SH-SY5Y (cell line): ENCODE measurements at regions not wholly inside any gene's neighbourhood (a gene's known extent, or its start where the extent isn't known, plus 50 kb on each side); places are given as distances from the start of the nearest gene placed in this dataset.

Experiments used
- GATA2 ChIP-seq: IDR thresholded peaks from 2 replicates; pipeline ENCODE4 v1.6.1; 2011; ENCODE audit warnings: mild to moderate bottlenecking, low read depth, low read length
- GATA3 ChIP-seq: IDR thresholded peaks from 2 replicates; pipeline ENCODE4 v1.6.1; 2011; ENCODE audit warnings: low read depth, mild to moderate bottlenecking, low read length, moderate library complexity

GRCh38 chr2:145757503-145758246 lies 1237.8 kb upstream of the ZEB2 start:
- TF ChIP-seq GATA2: no peak
- no peak for TF ChIP-seq GATA3

DNA sequence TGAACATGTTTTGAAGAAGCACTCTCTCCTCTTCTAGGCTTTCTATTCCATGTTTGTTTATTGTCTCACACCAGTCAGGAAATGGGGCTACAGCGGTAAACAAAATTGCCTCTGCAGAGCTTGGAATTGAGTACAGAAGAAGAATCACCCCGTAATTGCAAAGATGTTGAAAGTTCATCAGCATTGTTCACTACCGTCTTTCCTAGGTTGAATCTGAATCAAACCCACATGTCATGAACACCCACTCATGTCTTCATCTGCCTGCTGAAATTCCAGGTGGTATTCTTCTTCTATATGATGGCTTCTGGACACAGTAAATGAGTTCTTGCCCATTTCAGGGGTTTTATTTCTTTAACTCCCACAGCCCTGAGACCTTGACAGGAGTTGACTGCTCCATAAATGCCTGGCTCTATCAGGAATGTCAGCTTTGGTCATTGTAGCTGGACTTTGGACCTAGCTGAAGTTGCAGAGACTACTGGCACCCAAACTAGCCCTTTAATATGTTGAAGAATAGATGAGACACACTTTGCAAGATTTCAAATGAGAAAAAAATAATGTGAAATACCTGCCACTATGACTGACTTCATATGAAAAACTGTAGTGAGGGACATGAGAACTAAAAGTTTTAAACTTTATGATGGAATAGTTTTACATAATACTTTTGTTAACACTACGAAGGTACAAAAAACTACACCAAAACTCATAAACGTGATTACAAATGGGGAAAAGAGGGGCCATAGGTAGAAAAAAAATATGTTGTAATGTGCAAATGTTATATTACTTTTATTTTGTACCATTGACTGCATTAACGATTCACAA lies 1235.3 kb upstream of the ZEB2 start:
- no peak for TF ChIP-seq GATA2
- no peak for TF ChIP-seq GATA3

DNA sequence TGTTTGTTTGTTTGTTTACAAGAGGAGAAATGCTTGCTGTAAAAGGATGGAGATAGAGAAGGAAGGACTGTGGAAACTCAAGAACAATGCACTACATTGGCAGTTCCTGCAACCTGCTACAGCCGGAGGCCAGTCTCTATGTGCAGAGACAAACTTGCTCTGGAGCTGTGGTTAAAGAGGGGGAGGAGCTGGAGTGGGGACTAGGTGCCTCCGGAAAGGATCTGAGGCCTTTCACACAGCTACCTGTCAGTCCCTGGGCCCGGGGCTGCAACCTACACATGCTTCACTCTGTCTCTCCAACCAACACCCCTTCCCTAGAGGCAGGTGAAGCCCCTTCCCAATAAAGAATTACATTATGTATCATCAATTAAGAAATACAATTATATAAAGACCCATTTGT lies 1234.0 kb upstream of the ZEB2 start:
- TF ChIP-seq GATA2: no peak

DNA sequence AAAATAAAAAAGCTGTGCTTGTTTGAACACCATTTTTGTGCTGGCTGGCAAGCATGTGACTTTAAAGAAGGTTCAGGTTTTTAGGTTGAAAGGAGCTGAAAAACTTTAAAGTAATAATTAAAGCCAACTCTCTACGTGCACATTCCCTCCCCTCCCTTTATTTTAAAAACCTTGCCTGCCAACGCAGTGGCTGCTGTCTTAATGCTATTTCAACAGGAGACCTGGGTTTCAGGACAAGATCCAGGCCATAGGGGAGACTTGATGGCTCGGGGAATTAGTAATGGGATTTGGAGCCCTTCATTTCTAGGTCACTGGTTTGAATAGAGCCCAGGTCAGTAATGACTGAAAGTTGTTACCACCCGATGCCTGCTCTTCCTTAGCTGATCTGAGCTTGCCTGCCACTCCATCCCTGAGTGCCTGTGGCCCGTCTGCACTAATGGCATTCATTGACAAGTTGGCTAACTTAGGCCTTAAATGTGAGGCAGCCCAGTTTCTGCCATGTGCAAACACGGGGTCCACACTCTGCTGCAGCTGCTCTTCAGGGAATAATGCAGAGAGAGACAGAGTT lies 1233.2 kb upstream of the ZEB2 start:
- TF ChIP-seq GATA2: no peak
- TF ChIP-seq GATA3: no peak

DNA sequence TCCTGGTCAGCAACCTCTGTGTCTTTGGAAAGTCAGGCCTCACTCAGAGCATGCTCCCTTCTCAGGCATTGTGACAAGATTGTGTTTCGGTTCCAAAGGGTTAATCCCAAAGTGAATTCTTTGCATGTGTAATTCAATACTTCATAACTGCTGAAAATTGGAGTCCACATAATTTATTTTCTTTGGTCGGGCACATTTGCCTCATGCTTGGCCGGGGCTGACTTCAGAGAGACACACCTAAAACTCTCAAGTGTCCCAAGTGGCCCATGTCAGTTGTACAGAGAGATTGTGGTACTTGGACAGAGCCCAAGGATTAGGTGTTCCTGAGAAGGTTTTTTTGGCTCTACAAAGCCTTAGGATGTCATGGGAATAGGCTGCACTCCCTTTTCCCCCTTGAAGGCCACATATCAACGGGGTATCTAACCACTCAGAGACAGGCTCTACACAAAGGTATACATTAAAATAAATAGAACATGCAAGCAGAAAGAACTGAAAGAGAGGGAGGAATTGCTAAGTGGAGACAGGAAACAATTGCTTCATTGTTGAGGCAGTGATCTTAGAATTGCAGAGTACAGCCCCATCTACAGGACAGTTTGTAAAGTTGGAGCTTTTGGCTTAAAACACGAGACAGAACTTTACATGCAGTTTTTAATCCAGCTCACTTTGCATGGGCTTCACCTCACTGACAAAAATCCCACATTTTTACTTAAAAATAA lies 1232.3 kb upstream of the ZEB2 start:
- no peak for TF ChIP-seq GATA2
- no peak for TF ChIP-seq GATA3

GRCh38 chr2:145751629-145752028 lies 1231.7 kb upstream of the ZEB2 start:
- TF ChIP-seq GATA3 (no peak), GATA2 (no peak)

DNA sequence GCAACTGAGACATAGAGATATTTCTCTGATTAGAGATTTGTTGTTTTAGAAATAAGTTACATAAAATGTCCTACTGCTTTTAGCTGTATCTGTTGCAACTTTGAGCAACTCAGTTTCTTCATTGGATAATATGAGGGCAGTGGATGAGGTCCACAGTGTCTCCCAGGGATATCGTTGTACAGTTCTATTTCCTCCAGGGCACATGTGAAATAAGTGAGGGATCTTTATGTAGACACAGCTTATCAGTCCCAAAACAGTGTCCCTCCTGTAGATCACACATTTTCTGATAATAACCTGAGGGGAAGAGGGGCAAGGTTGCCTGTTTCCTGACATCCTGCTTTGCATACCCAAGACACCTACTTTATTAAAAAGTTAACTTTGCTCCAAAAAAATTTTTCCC lies 1231.2 kb upstream of the ZEB2 start:
- TF ChIP-seq GATA2 (no peak), GATA3 (no peak)

- TF ChIP-seq GATA3 (no peak), GATA2 (no peak)
Measured at GRCh38 chr2:145750612-145751011, 1230.7 kb upstream of the ZEB2 start.

DNA sequence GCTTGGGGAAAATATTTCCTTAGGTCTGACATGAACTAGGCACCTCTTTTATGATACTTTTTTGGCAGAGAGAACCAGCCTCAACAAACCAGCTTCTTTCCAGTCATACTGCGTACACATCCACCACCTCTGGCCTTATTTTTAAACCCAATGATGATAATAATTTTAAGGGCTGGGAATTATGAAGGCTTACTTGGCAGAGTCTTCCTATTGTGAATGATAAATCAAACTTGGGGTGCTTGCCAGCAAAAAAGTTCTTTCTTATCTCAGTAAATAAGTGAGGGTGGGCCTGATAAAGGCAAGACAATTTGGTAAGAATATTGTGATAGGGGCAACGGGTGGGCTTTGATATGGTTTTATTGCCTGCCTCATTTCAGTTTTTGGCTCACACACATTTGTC lies 1230.2 kb upstream of the ZEB2 start:
- TF ChIP-seq GATA3: no peak
- TF ChIP-seq GATA2: no peak

GRCh38 chr2:145749556-145749955 lies 1229.6 kb upstream of the ZEB2 start:
- TF ChIP-seq GATA2: no peak
- TF ChIP-seq GATA3: no peak

DNA sequence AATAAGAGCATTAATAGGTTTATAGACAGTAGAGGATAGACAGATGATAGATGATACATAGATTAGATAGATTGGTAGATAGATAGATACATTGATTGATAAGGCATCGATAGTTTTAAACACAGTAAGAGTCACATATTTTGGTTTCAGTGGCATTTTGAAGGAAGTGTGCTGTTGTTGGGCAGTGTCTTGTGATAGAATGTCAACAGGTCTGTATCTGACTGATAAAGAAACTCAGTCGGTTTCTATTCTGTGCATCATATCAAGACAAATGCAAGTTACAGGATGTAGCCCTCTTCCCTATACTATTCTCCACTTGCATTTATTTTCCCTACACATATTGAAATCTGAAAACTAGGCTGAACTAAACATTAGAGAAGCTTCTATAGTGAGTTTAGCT lies 1229.0 kb upstream of the ZEB2 start:
- TF ChIP-seq GATA3 (no peak), GATA2 (no peak)

DNA sequence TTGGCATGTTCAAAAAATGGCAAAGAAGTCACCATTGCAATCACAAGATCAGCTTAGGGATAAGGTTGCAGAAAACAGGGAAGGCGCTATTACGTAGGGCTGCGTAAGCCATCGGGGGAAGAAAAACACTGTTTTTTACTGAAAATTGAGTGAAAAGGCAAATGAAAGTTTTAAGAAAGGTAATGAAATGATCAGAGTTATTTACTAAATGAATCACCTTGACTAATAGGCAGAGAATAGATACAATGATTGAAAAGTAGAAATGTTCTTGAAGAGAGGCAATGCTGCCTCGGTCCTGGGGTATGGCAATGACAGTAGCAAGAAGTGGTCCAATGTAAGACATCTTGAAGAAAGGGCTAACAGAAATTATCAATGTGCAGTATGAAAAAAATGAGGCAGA lies 1227.8 kb upstream of the ZEB2 start:
- TF ChIP-seq GATA2 (no peak), GATA3 (no peak)

GRCh38 chr2:145744541-145745386 lies 1224.8 kb upstream of the ZEB2 start:
- TF ChIP-seq GATA3 (no peak), GATA2 (no peak)
